Stromal cell of bone marrow (primary cell): ENCODE measurements at regions not wholly inside any gene's neighbourhood (a gene's known extent, or its start where the extent isn't known, plus 50 kb on each side); places are given as distances from the start of the nearest gene placed in this dataset.
"Not testable (repeated sequence)": the region's sequence is repeated elsewhere in the genome, so short reads cannot be mapped to it uniquely, and the experiment has no call there.

Source experiments
- DNase-seq: peaks from one replicate; pipeline ENCODE4 v3.0.0-alpha.2; 2012; ENCODE audit warnings: low read depth

GRCh38 chr22:34841911-34842310 is 224.0 kb upstream of the ISX start:
- no peak for DNase-seq

GRCh38 chr22:34842630-34843029 is 223.3 kb upstream of the ISX start:
- no peak for DNase-seq

DNA sequence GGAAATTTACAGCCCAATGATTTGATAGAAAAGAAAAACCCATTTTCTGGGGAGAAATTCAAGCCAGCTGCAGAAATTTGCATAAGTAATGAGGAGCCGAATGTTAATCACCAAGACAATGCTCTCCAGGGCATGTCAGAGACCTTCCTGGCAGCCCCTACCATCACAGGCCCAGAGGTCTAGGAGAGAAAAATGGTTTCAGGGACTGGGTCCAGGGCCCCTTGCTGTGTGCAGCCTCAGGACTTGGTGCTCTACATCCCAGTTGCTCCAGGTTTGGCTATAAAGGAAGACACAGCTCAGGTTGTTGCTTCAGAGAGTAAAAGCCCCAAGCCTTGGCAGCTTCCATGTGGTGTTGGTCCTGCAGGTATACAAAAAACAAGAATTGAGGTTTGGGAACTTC is 222.2 kb upstream of the ISX start:
- not testable (repeated sequence) for DNase-seq

- no peak for DNase-seq
Measured at GRCh38 chr22:34845391-34845790, 220.6 kb upstream of the ISX start.

GRCh38 chr22:34847072-34847471 is 218.9 kb upstream of the ISX start:
- no peak for DNase-seq

GRCh38 chr22:34849965-34850364 is 216.0 kb upstream of the ISX start:
- DNase-seq: no peak

- DNase-seq: no peak
Measured at GRCh38 chr22:34851918-34852662, 213.9 kb upstream of the ISX start.

DNA sequence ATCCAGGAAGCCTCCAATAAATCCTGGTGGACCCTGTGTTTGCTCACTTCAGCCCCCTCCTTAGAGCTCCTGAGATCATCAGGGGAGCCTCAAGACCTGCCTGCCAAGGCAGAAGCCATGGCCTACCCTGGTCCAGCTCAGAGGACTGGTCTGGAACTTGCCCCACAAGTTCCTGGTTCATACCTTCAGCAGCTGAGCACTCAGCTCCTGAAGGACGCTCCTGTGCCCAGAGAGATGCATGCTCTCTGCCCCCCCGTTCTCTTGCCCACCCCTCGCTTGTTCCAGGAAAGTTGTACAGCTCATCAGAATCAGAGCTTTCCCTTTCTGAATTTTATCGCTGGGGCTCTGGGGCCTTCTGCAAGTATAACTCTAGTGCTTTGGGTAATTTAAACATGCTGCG is 210.5 kb upstream of the ISX start:
- no peak for DNase-seq

DNA sequence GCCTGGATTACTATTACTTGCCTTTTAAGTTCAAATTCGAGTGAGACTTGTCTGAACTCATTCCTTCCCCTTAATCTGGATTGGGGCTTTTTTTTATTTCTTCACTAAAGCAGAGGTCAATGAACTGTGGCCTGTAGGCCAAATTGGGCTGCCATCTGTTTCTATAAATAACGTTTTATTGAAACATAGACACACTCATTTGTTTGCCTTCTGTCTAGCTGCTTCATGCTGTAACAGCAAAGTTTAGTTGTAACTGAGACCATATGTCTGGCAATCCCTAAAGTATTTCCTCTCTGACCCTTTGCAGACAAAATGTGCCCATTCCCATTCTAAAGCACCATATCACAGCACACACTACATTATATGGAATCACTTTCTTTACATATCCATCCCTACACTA is 207.9 kb upstream of the ISX start:
- no peak for DNase-seq

DNA sequence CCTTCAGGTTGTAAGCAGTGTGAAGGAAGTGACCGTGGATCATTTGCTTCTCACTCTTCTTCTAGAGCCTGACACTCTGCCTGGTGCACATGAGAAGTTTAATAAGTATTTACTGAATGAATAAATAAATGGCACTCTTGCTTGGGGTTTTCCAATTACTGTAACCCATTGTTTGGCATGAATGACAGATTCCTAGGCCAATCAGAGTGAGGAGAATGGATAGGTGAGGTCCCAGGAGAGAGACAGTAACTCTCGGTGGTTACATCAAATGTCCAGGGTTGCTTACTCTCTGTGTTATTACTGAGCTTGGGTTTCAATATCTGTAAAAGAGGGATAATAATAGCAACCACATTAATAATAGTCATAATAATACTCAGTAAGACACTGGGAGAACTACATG is 204.2 kb upstream of the ISX start:
- no peak for DNase-seq

- DNase-seq: no peak
Measured at GRCh38 chr22:34866081-34866480, 199.9 kb upstream of the ISX start.

DNA sequence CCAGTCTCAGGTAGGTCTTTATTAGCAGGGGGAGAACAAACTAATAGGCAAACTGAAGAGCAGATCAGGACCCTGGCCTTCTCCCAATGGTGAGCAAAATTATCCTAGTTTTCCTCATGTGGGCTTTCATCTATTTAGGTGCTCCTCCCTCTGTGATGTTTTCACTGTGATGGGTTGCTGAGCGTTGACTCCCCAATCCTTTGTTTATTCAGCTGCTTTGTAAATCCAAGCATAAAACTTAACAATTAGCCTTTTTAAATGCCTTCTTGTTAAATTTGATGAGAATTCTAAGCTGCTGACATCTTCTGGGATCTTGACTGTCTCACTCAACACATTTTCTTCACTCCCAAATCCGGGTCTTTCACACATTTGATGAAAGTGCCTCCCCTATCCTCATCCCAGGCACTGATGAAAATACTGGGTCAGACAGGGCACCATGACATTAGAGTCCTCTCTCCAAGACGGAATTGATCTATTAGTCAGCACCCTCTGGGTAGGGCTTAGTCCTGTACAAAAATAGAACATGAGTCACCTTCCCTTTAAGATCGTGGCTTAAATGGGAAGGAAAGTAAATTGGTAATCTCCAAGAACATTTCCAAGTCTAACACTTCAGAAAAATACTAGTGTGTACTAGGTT is 199.3 kb upstream of the ISX start:
- peak; percentile 54 for DNase-seq

GRCh38 chr22:34877506-34877905 is 188.5 kb upstream of the ISX start:
- DNase-seq: no peak

GRCh38 chr22:34878171-34878570 is 187.8 kb upstream of the ISX start:
- no peak for DNase-seq

GRCh38 chr22:34879001-34879400 is 187.0 kb upstream of the ISX start:
- no peak for DNase-seq

DNA sequence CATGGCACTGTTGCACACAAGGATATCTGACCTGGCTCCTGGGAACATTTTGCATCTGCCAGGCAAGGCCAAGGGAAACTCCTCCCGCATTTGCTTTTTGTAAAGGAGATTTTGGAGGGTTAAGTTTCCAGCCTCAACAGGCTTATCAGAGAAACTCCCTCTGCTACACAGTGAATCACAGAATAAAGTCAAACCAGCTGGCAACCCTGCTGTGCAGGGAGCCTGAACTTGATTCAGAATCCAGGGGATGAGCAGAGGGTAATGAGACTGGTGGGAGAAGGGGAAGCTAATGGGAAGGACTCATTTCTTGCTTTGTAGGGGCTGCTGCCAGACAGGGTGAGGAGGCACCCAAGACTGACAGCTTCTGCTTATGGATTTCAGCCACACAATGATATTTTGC is 185.3 kb upstream of the ISX start:
- DNase-seq: no peak

- DNase-seq: no peak
Measured at GRCh38 chr22:34881453-34881852, 184.5 kb upstream of the ISX start.

DNA sequence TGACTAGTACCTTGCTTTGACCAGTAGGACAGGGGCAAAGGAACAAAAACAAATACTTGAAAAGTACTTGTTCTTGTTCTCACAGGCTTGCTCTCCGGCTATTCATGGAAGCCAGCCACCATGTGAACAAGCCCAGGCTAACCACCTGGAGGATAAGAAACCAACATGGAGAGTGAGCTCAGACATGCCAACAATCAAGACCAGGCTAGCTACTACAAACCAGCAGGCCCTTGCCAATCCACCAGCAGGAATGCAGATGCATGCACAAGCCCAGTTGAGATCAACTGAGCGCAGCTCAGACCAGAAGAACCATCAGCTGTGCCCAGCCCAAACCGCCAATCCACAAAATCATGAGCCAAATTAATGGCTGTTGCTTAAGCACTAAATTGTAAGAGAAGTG is 180.1 kb upstream of the ISX start:
- no peak for DNase-seq

GRCh38 chr22:34886391-34886790 is 179.6 kb upstream of the ISX start:
- DNase-seq: no peak

DNA sequence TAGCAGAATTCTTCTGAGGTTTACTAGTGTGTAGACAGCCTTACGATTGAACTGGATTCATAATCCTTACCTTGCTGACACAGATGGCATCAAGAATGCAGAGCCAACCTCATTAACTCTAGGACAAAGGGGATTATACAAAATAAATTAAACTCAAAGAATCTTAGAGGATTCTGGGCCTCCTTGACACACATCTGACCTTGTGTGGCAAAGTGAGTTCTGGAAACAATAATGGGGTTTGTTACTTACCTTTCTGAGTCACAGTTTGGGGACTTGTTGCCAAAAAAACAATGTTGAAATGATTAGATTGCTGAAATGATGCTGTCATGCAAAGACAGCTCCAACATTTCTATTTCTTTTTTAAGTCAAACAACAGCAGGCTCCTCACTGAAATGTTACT is 179.1 kb upstream of the ISX start:
- DNase-seq: no peak

DNA sequence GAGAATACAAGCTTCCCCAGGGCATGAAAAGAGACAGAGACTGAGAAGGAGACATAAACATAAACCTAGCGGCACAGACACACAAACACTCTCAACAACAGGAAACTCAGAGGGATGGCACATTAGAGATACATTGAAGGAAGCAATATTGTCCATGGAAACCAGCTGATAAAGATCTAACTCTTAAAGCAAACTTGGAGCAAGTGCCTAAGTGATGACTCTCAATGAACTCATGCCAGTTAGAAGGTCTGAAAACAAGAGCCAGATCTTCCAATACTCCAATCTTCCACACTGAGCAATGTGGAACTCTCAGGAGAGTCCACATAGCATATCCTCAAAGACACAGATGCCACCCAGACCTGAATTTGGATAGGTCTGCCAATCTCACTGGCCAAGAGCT is 168.8 kb upstream of the ISX start:
- DNase-seq: peak; percentile 9

- no peak for DNase-seq
Measured at GRCh38 chr22:34902335-34902734, 163.6 kb upstream of the ISX start.

DNA sequence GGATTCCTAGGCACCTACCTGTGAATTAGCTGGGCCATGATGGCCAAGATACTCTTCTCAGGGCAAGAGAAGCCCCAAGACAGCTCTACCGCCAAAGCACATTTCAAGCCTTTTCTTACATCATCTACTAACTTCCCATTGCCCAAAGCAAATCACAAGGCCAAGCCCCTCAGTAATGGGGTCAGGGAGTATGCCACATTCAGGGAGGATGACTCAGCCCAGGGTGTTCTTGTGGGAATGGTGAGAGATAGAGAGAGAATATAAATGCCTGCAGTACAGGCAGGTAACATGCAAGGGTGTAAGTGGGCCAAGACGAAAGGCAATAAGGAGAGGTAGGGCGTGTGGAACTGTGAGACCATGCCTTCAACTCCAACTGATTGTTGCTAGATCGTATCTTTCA is 162.5 kb upstream of the ISX start:
- DNase-seq: no peak

GRCh38 chr22:34904486-34904885 is 161.5 kb upstream of the ISX start:
- no peak for DNase-seq
